Kasumi-1 (cell line): ENCODE measurements at regions not wholly inside any gene's neighbourhood (a gene's known extent, or its start where the extent isn't known, plus 50 kb on each side); places are given as distances from the start of the nearest gene placed in this dataset.

Source experiments
- DNase-seq, 2 experiments: peaks; one replicate each; lab custom pipeline; 2025; lab: John Stamatoyannopoulos, UW

DNA sequence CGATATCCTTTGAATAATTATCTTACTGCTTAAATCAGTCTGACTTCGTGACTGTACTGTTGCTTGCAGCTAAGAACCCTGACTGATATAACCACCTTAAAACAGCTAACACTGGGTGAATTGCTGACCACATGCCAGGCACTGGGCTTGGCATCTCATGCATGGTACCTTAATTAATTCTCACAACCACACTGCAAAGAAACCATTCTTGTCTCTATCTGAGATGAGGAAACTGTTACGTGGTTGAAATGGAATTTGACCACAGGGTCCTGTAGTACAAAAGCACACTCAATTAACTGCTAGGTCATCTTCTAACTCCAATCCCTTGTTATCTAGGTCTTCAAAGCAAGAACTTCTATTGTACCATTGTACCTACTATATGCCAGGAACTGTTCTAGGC, 92.7 kb upstream of the PRICKLE2 start:
- no peak for DNase-seq

DNA sequence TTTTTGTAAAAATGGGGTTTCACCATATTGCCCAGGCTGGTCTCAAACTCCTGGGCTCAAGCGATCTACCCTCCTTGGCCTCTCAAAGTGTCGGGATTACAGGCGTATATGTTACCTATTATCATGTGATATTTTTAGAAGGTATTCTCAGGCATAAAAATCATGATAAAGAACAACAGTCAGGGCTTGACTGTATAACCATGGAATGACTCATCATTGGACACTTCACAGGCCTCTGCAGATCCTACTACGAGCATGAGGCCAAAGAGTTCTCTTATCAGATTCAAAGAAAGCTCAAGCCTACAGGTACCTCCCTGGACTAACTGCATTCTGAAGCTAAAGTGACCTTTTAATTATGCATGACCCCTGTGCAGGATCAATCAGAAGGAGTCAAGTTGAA, 91.7 kb upstream of the PRICKLE2 start:
- DNase-seq = no peak

DNA sequence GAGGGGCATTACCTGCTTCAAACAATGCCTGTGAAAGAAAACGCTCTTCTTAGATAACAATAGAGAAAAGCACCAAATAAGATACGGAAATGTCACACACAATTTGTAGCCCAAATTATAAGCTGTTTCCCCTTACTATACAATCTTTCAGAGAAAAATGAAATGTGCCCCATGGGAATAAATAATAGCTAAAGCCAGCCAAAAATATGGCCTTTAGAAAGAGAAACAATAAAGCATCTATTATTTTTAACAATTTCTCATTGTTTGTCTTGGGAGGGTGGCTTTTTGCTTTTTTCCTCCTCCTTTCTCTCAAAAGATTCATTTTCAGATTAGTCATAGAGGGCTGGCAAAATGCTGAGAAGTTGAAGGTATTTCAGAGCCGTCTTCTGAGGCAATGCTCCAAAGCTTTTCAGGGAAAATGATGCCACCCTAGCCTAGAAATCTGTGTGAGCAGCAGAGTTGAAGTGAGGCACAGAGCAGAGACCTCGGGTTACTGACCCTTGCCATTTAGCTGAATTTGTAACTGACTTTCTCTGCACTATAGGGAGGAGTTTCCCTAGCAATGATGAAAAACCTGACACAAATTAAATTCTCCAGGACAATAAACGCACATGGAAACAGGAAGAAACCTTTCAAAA, 86.3 kb upstream of the PRICKLE2 start:
- DNase-seq = no peak

DNA sequence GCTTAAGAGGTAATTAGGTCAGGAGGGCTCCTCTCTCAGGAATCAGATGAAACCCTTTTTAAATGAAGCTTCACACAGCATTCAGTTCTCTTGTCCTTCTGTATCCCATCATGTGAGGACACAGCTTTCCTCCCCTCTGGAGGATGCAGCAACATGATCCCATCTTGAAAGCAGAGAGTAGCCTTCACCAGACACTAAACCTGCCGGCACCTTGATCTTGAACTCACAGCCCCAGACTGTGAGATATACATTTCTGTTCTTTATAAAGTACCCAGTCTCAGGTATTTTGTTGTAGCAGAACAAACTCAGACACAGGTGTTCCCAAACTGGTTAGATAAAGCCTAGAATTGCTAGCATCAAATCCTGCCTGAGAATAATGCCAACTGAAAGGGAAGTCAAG, 83.7 kb upstream of the PRICKLE2 start:
- no peak for DNase-seq

DNA sequence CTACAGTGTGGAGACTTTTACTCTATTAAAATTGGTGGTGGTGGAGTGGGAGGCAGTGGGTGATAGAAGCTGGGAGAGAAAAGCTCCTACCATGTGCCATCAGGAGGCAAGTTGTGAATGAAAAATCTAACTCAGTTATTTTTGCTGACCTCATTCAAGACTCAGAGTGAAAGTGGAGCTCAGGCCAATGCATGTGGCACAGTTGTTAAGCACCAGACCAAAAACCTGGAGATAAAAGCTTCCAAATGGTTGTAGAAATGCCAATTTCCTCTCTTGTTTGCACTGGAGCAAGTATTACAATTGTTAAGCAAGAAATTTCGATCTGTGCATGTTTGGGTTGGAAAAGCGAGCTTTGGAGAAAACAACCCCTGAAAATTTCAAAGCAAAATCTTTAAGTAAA, 81.5 kb upstream of the PRICKLE2 start:
- no peak for DNase-seq

DNA sequence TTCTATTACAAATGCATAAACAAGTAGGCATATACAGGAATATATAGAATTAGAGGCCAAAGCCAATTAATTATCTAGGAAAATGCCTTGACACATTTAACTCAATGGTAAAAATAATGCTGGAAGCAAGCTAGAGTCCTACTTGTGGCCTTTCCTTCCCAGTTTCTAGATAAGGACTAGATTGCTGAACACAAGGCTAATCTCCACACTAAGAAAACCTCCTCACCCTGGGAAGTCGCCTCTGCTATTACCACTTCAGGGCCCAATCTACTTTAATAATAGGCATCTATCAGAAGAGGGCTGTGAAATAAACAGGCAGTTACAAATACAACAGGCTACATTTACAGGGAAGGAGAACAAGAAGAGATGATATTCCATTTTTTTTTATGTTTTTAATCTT, 80.5 kb upstream of the PRICKLE2 start:
- no peak for DNase-seq

DNA sequence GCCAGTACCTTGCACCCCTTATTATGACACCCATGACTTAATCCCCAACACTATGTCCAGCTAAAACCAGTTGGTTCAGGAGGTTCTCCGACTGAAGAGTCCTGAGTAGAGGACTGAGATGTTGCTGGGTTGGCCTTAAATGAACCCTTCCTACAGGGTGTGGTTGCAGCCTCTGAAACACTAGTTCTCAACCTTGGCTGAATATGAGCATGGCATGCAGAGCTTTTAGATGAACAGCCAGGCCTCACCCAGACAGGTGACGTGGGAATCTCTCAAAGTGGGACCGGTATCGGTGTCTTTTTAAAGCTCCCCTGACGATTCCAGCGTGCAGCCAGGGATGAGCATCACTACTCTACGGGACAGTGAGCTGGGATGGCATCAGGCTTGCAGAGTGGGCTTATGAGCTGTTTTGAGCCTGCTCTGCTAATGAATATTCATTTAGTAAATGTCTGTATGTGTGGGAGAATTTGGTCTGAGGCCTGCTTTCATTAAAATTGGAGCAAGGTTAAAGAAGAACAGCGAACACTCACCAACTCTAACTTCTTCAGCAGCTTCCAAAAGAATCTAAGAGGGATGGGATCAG, 79.7 kb upstream of the PRICKLE2 start:
- DNase-seq = no peak

DNA sequence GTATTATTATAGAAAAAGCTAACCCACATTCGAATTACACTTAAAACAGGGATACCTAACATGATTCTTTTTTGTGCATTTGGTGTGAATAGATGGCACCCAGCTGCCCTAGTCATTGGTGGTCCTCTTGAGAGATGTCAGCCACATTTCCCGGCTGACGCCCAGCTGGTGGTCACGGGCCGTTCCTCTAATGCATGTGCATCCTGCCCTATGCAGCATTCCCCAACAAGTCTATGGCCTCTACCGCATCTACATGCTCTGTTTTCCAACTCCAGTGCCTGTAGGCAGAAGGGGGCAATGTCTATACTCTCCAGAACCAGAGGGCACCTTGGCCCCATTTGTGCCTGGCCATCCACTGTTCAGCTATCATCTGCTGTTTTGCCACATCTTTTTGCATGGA, 78.6 kb upstream of the PRICKLE2 start:
- DNase-seq = no peak

DNA sequence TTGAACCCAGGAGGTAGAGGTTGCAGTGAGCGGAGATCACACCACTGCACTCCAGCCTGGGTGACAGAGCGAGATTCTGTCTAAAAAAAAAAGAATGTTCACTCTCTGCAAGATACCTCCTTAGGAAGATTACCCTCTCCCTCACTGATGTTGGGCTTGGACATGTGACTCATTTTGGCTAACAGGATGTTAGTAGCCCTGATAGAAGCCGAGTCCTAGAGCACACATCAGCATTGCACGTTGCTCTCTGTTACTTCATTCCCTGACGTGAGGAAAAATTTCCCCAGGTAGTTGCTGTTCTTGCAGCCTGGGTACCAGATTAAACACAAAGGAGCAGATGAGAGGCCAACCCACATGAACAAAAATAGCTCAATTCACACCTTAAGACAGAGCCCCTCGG, 78.1 kb upstream of the PRICKLE2 start:
- no peak for DNase-seq

DNA sequence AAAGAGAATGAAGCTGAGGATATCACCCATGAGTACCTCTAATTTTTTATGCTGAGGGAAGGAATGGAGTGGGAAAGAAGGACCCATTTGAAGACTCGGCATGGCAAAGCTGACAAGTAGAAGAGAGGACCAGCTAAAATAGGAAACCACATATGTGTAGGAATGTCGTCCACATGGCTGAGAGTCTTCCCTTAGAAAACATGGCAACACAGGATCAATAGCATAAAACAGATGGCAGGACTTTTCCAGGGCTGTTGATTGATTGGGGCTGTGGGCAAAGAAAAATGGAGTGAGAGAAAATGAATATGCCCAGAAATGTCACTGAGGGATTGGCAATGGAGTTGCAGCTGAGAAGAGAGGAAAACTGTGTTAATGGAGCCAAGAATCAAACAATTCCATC, 76.2 kb upstream of the PRICKLE2 start:
- DNase-seq = no peak

DNA sequence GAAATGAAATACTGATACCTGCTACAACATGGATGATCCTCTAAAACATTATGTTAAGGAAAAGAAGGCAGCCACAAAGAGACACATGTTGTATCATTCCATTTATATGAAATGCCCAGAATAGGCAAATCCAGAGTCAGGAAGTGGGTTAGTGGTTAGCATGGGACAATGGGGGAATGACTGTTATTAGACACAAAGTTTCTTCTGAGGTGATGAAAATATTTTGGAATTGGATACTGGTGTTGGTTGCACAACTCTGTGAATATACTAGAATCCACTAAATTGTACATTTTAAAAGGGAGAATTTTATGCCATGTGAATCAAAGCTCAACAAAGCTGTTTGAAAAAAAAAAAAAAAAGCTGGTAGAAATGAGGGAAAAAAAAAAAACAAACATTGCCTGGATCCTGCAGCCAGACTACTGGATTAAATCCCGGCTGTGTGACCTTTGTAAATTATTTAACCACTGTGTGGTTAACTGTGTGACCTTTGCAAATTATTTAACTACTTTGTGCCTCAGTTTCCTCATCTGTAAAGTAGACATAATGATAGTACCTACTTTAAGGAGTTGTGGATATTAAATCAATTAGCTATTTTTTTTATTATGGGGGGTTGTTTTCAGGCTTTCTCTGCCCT, 75.6 kb upstream of the PRICKLE2 start:
- no peak for DNase-seq

DNA sequence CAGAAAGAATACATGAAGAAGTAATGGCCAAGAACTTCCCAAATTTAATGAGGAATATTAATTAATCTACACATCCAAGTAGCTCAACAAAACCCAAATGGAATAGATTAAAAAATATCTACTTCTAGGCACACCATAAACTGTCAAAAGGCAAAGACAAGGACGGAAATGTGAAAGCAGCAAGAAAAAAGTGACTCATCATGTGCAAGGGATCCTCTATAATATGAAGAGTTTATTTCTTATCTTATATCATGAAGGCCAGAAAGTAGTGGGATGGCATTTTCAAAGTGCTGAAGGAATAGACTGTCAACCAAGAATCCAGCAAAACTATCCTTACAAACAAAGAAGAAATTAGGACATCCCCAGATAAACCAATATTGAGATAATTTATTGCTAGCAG, 73.9 kb upstream of the PRICKLE2 start:
- DNase-seq = no peak

DNA sequence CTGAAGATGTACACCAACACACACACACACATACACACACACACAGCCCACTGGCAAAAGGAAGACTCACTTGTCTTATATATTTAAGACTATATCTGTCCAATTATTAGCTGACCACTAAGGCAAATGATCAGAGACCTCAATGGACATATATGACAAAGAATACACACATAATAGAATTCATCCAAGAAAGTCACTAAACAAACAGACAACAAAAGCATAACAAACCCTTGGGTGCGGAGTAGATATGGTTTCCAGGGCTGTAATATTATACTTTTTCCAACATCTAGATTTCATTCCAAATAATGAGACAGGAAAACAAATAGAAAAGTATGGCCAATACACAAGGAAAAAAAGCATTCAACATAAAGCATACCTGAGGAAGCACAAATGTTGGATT, 72.3 kb upstream of the PRICKLE2 start:
- no peak for DNase-seq

DNA sequence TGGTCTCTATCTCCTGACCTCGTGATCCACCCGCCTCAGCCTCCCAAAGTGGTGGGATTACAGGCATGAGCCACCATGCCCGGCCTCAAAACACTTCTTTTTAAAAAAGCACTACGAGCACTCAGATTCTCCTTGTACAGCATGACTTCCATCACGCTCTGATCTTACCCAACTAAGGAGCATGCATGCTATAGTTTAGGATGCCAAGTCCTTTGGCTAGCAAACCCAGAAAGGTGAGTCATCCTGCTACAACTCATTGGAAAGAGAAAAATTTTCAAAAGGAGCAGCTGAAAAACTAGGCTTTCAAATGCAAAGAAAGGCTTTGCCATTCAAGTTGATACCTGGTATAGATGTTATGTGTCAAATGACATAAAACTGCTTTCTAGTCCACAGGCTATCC, 70.3 kb upstream of the PRICKLE2 start:
- no peak for DNase-seq

DNA sequence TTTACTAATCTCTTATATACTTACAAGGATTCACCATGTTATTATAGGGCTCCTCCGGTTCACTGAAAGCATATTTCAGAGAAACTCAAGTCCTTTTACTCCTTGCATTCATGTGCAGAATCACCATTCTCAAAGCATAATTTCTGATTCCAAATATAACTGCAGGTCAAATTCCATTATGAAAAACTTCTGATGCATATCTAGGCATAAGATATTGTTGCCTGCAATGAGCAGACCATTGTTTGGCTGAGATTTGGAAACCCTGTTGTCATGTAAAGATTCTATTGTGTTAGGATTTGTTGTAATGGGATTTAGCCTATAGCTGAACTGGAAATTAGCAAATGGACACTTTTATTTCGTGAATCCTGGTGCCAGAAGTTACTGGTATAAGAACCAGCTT, 69.5 kb upstream of the PRICKLE2 start:
- DNase-seq = no peak

DNA sequence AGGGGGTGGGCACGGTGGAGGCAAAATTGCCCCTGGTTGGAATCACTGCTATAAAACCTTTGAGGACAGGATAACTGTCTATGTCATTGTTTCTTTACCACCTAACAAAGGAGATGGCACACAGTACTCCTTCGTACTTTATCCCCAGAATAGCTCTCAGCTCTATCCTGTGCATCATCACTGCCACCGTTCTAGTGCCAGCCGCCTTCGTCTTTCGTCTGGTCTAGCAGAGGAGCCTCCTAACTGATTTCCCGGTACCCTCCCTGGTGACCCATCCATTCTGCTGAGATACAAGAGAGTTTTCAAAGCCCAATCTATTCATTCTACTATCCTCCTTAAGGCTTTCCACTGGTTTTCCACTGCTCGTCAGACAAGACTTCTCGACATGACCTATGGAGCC, 67.9 kb upstream of the PRICKLE2 start:
- DNase-seq = no peak

DNA sequence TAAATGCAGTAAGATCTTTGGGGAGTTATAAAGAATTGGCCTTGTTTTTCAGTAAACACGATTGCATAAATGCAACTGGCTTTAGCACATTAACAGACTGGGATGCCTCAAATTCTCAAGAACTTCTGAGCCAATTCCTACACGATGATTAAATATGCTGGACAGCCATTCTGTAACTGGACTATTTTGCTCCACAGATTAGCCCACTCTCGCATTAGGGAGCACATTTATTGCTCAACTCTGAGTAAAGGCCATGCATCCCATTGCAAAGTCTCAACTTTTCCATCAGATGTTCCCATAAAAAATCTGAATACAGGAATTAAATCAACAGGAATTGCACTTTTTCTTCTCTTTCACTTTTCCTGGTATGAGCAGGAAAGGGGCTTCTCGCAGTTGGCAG, 66.7 kb upstream of the PRICKLE2 start:
- DNase-seq = no peak

DNA sequence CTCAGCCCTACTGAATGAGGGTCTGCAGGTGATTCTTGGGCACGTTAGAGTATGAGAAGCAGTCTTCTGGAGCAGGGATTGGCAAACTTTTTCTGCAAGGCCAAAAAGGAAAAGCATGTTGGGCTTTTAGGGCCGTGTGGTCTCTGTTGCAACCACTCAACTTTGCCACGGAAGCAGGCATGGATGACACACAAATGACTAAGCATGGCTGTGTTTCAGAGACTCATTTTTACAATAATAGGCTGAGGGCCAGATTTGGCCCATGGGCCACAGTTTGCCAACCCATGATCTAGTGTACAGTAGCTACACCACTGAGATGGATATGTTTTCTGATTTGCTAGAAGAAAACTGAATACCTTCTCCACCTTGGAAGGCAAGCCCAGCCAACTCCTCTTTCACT, 66.1 kb upstream of the PRICKLE2 start:
- no peak for DNase-seq

DNA sequence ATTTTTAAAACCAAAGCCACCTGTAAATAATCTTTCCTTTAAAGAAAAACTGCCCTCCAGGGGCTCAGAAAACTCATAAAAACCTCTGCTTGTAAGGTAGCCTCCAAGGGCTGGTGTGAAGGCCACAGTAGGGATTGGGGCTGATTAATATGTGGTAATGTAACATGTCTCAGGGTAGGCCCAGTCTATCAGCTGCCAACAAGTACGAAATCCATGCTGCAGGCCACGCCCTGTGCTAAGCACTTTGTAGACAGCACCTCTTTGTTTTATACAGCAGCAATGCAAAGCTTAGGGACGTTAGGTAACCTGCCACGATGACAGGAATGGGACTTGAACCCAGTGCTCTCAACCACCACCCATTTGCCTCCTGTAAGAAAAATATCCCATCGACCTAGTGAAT, 65.6 kb upstream of the PRICKLE2 start:
- no peak for DNase-seq

DNA sequence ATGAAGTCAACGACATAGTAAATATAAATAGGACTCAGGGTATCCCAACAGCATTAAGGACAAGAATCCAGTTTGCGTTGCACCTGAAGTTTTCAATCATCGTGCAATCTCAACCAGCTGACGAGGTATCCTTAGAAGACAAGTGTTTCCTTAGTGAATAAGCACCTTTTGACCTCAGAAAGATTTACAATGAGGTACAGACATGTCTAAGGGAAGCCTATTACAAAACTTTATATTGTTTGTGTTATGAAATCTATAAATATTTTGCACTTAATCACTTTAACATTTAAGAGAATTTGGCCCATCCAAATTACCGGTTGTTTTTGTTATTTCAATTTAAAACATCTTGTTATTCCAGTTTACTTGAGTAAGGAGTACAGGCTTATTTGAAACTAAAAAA, 64.9 kb upstream of the PRICKLE2 start:
- DNase-seq = no peak

DNA sequence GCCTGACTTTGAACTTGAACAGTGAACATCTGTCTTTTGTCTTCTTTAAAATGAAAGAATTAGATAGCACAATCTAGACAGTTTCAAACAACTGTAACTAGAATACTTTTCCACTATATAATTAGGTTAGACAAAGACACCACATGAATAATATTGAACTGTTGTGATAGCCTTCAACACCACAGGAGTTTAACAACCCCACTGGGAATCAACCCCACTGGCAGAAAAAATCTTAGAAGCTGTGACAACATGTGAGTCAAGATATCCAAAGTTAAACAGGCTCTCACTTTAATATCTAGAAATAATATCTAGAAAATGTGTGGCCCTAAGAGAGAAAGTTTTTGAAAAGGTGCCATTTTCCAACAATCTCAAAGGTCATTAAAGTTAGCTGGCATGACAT, 64.4 kb upstream of the PRICKLE2 start:
- DNase-seq = no peak

DNA sequence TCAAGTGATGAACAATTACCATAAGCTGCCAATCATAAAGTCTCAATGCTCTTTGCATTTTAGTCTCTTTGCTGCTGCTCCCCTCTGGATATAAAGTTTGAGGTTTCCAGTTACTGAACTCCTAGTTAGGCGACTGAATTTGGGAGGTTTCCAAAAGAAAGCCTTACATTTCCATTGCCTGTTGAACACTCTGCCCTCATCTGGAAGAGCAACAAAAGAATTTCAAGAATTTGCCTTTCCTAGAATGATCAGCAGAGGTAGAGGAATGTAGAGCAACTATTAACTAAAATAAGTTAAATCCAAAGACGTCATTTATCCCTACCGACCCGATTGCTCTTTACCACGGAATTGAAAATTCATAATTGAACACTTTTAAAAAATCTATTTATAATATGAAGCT, 53.4 kb upstream of the PRICKLE2 start:
- DNase-seq = no peak

DNA sequence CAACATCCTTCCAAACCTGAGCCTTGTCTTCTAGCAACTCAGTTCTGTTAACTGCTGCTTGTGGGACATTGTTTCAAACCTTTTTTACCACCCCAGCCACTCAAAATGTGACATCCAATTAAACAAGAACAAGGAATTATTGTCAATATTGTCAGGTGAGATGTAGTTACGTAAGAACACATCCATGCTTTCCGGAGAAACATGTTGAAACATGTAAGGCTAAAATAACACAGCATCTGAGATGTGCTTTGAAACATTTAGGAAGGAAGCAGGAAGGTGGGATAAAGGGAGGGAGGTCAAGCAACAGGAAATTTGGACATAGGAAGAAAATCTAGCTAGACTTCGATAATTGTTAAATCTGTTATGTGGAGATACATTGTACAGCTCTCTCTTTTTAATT, 50.9 kb upstream of the PRICKLE2 start:
- DNase-seq = no peak
